ENCODE measurements at regions not wholly inside any gene's neighbourhood (a gene's known extent, or its start where the extent isn't known, plus 50 kb on each side); places are given as distances from the start of the nearest gene placed in this dataset.

GRCh38 chr9:86545090-86545489 lies 190.9 kb upstream of the TUT7 start:
- H3K4me3 ChIP-seq (ENCODE audit: low read length) = no peak overlapping the region
- TF ChIP-seq CTCF (IDR thresholded peaks at IDR 0.05; ENCODE audit: insufficient read depth, low read depth, low read length, missing control alignments) = no peak
- DNase-seq (ENCODE audit: low read depth) = no peak

GRCh38 chr9:86541014-86541570 lies 186.9 kb upstream of the TUT7 start:
- no peak for TF ChIP-seq CTCF (IDR thresholded peaks at IDR 0.05; ENCODE audit: insufficient read depth, low read depth, low read length, missing control alignments)
- no peak for DNase-seq (ENCODE audit: low read depth)
- H3K4me3 ChIP-seq (ENCODE audit: low read length) = no peak overlapping the region

- DNase-seq (ENCODE audit: low read depth) = no peak
- no peak overlapping the region for H3K4me3 ChIP-seq (ENCODE audit: low read length)
- no peak for TF ChIP-seq CTCF (IDR thresholded peaks at IDR 0.05; ENCODE audit: insufficient read depth, low read depth, low read length, missing control alignments)
Observed at GRCh38 chr9:86535406-86535915, 181.3 kb upstream of the TUT7 start.

- no peak overlapping the region for H3K4me3 ChIP-seq (ENCODE audit: low read length)
- no peak for TF ChIP-seq CTCF (IDR thresholded peaks at IDR 0.05; ENCODE audit: insufficient read depth, low read depth, low read length, missing control alignments)
- no peak for DNase-seq (ENCODE audit: low read depth)
Observed at GRCh38 chr9:86534572-86535258, 180.5 kb upstream of the TUT7 start.

GRCh38 chr9:86531971-86532640 lies 177.9 kb upstream of the TUT7 start:
- no peak for TF ChIP-seq CTCF (IDR thresholded peaks at IDR 0.05; ENCODE audit: insufficient read depth, low read depth, low read length, missing control alignments)
- DNase-seq (ENCODE audit: low read depth) = no peak
- H3K4me3 ChIP-seq (ENCODE audit: low read length) = no peak overlapping the region

GRCh38 chr9:86531273-86531970 lies 177.2 kb upstream of the TUT7 start:
- no peak for DNase-seq (ENCODE audit: low read depth)
- H3K4me3 ChIP-seq (ENCODE audit: low read length) = no peak overlapping the region
- no peak for TF ChIP-seq CTCF (IDR thresholded peaks at IDR 0.05; ENCODE audit: insufficient read depth, low read depth, low read length, missing control alignments)

All from epithelial cell of esophagus (primary cell).